Brain microvascular endothelial cell (primary cell): ENCODE measurements at regions not wholly inside any gene's neighbourhood (a gene's known extent, or its start where the extent isn't known, plus 50 kb on each side); places are given as distances from the start of the nearest gene placed in this dataset.
A peak's percentile ranks its signal among the peaks of the same experiment; 100 is the strongest.
"Not testable (repeated sequence)": the region's sequence is repeated elsewhere in the genome, so short reads cannot be mapped to it uniquely, and the experiment has no call there.

Source experiments
- DNase-seq: peaks from one replicate; pipeline ENCODE4 v3.0.0-alpha.2; 2020
- H3K27ac ChIP-seq: fragments of 250-450 bp; sonication (Bioruptor Pico); 2 replicates; pipeline ENCODE4 v1.5.1; 2020; ENCODE audit warnings: mild to moderate bottlenecking, moderate library complexity
- H3K27me3 ChIP-seq: fragments of 250-450 bp; sonication (Bioruptor Pico); replicated peaks from 2 replicates; pipeline ENCODE4 v1.5.1; 2020; ENCODE audit warnings: mild to moderate bottlenecking
- H3K36me3 ChIP-seq: fragments of 250-450 bp; sonication (Bioruptor Pico); replicated peaks from 2 replicates; pipeline ENCODE4 v1.5.1; 2020; ENCODE audit warnings: mild to moderate bottlenecking
- H3K4me3 ChIP-seq: 2 replicates; pipeline ENCODE4 v1.5.1; 2011; ENCODE audit warnings: low read depth, mild to moderate bottlenecking, control low read depth, low read length, moderate library complexity
- CTCF ChIP-seq: IDR thresholded peaks from 2 replicates; pipeline ENCODE4 v1.5.1; 2011; ENCODE audit warnings: low read depth, mild to moderate bottlenecking, moderate library complexity, low read length, control low read depth, inconsistent platforms; ENCODE audit errors: missing control alignments
- in situ Hi-C: cut with HindIII; loops from 2 replicates; pipeline ENCODE4 v1.10.0; 2017; ENCODE audit warnings: low sequenced_read_pairs, low pct_ligation_motif_present

- no peak for TF ChIP-seq CTCF
- no peak overlapping the region for H3K27ac ChIP-seq
- peak; percentile 1 for DNase-seq
- in situ Hi-C loops: no loop called here
- H3K27me3 ChIP-seq: no peaks in the 10 kb centered on the region
- H3K4me3 ChIP-seq: no peak overlapping the region
- H3K36me3 ChIP-seq: no peaks in the 10 kb centered on the region
These were observed 213.9 kb upstream of the SLITRK1 start for GRCh38 chr13:84096216-84096615.

- Histone ChIP-seq H3K36me3 (no peaks in the 10 kb centered on the region), H3K27me3 (no peaks in the 10 kb centered on the region), H3K27ac (no peak overlapping the region), H3K4me3 (no peak overlapping the region)
- DNase-seq: no peak
- TF ChIP-seq CTCF: no peak
- in situ Hi-C loops: no loop called here
These were observed 206.7 kb upstream of the SLITRK1 start for GRCh38 chr13:84088996-84089395.

GRCh38 chr13:84086847-84087162 lies 204.5 kb upstream of the SLITRK1 start:
- in situ Hi-C loops: no loop called here
- no peak overlapping the region for H3K27ac ChIP-seq
- no peak for TF ChIP-seq CTCF
- DNase-seq: no peak
- H3K36me3 ChIP-seq: no peaks in the 10 kb centered on the region
- peak overlapping the region; percentile 25 for H3K4me3 ChIP-seq
- no peaks in the 10 kb centered on the region for H3K27me3 ChIP-seq

- H3K36me3 ChIP-seq, H3K27ac ChIP-seq, H3K27me3 ChIP-seq, in situ Hi-C loops, DNase-seq: not testable (repeated sequence)
- peak overlapping the region; percentile 27 for H3K4me3 ChIP-seq
These were observed 204.0 kb upstream of the SLITRK1 start for GRCh38 chr13:84086098-84086846.

- no peaks in the 10 kb centered on the region for H3K36me3 ChIP-seq
- no peak for DNase-seq
- in situ Hi-C loops: no loop called here
- no peaks in the 10 kb centered on the region for H3K27me3 ChIP-seq
- TF ChIP-seq CTCF: no peak
- H3K4me3 ChIP-seq: no peak overlapping the region
- H3K27ac ChIP-seq: no peak overlapping the region
These were observed 200.2 kb upstream of the SLITRK1 start for GRCh38 chr13:84082462-84082861.

DNA sequence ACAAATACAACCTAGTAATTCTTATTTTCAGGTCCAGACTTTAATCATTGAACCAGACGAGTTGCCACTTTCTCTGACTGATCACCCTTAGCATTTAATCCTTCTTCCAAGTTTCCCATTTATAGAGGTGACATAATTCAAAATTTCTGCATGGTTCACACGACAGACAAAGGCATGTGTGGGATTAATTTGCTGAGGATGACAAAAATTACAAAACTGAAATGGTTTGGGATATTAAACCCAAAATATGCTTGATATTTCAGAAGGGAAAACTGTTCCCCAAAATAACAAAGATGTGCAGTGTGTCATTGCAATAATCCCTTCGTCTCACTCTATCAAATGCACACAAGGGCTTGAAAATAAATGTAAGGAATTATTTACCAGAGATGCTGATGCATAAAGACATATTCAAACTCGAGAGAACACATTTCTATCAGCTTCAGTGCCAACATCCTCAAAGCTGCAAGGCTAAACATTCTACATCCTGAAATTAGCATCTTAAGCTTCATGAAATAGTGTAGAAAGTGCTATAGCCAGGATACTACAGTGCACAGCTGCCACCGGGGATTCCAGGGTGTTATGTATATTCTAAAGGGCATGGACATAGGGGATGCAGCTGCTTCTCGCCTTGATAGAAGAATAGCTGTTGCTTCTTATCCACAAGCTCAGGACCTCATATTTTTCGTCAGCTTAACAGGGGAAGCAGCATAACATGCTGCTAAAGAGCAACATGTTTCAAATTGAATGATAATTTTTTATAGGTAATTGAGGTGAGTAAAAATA lies 198.7 kb upstream of the SLITRK1 start:
- no peak overlapping the region for H3K4me3 ChIP-seq
- H3K36me3 ChIP-seq: no peaks in the 10 kb centered on the region
- H3K27me3 ChIP-seq: no peaks in the 10 kb centered on the region
- TF ChIP-seq CTCF: no peak
- no peak overlapping the region for H3K27ac ChIP-seq
- no peak for DNase-seq
- in situ Hi-C loops: no loop called here
